Suppressor macrophage treated with lipopolysaccharide for 1 hour (primary cell): ENCODE measurements at regions not wholly inside any gene's neighbourhood (a gene's known extent, or its start where the extent isn't known, plus 50 kb on each side); places are given as distances from the start of the nearest gene placed in this dataset.

Experiments
- DNase-seq, 3 donors: peaks; one replicate each; pipeline ENCODE4 v3.0.0-alpha.2; 2020 to 2022

DNA sequence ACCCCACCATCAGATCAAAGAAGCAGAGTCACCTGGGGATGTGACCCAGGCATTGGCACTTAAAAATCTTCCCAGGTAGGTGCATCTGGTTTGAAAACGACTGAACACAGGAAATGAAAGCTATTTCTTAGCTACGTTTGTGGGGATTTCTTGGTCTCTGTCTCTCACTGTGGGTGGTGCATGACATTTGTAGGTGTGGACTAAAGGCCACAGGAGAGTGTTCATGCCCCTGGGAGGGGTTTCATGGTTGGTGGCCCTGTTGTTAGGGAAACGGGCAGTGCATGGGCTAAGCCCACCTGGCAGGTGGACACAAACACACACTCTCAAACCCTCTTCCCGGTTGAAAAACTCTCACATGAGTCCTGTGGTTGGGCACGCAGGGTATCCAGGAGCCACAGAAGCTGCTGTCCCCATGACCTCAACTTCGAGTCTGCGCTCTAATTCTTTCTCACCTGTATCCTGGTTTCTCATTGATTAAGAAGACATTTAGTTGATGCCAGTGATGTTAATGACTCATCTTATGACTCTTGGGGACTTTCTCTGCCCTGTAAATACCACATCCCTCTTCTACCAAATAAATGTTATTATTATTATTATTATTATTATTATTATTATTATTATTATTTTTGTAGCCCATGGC, 119.4 kb downstream of the MRPS6 start:
- DNase-seq: no peak

DNA sequence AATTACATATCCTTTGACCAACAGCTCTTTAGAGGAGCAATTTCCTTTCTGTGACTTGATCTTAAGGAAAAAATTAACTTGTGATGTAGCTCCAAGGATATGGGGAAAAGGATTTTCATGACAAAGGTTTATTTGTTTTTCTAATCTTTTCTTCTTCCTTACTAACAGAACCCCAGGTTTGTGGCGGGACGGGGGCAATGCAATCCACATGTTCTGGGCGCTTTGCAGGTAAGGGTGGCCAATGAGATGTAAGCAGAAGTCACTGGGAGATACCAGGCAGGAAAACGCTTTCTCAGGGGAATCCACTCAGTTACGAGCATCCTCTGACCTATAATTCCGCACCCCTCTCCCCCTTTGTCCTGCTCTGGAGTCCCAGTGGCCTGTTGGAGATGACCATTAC, 122.0 kb downstream of the MRPS6 start:
- no peak for DNase-seq

DNA sequence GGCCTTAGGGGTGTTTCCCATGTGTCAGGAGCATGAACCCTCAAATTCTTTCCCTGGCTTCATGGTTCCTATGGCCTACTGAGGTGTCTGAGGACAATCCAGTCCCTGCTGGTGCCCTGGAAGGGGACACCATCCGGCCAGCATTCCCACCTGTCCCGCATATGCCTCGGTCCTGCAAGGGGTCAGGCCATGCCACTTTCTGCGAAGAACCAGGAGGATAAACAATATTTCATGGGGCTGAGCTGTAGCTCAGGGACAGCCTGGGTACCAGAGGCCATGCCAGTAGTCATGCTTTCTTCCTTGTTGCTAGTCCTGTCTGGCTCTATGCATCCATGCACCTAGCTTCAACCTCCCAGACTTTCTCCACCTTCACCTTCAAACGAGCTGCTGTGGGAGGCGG, 123.6 kb downstream of the MRPS6 start:
- DNase-seq: no peak

DNA sequence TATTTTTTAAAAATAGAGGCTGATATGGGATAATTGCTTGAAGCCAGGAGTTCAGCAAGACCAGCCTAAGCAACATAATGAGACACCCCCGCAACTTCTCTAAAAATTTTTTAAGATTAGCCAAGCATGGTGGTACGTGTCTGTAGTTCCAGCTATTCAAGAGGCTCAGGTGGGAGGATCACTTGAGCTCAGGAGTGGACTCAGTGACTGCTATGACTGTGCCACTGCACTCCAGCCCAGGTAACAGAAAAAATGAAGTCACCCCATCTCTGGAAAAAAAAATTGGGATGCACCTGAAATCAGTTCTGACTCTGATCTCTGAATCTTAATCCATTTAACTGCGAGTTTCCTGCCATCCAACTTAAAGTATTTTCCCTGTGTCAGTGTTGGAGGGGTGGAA, 124.2 kb downstream of the MRPS6 start:
- DNase-seq: peak; percentile 44 to 54 (median 46)

GRCh38 chr21:34198231-34199120, 125.1 kb downstream of the MRPS6 start:
- DNase-seq: peak; percentile 52 to 65 (median 56)

GRCh38 chr21:34199121-34199910, 125.9 kb downstream of the MRPS6 start:
- DNase-seq: no peak

DNA sequence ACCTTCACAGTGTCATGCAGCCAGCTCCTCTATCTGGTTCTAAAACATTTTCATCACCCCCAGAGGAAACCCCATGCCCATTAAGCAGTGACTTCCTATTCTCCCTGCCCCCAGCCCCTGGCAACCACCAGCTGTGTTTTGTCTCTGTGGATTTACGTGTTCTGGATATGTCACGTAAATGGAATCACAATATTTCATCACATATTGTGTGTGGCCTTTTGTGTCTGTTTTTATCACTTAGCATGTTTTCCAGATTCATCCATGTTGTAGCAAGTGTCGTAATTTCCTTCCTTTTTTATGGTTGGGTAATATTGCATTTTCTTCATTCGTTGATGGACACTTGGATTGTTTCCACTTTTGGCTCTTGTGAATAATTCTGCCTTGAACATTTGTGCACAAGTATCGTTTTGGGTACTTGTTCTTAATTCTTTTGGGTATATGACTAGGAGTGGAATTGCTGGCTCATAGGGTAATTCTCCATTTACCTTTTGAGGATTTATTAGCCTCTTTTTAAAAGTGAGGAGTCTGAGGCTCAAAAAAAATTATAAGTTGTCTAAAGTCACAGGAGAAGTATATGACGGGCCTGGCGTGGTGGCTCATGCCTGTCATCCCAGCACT, 127.0 kb downstream of the MRPS6 start:
- DNase-seq: peak; percentile 69 to 92 (median 79)

DNA sequence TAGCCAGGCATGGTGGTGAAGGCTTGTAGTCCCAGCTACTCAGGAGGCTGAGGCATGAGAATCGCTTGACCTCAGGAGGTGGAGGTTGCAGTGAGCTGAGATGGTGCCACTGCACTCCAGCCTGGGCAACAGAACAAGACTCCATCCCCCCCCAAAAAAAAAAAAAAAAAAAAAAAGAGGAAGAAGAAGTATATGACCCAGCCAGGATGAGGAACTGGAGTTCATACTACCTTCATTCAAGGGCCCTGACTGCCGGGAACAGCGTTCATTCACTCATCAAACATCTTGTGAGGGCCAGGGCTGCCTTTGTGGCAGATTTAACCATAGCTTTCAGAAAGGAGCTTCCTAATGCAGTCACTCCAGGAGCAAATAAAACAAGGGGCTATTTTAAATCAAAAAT, 127.6 kb downstream of the MRPS6 start:
- peak; percentile 67 to 80 (median 71) for DNase-seq

DNA sequence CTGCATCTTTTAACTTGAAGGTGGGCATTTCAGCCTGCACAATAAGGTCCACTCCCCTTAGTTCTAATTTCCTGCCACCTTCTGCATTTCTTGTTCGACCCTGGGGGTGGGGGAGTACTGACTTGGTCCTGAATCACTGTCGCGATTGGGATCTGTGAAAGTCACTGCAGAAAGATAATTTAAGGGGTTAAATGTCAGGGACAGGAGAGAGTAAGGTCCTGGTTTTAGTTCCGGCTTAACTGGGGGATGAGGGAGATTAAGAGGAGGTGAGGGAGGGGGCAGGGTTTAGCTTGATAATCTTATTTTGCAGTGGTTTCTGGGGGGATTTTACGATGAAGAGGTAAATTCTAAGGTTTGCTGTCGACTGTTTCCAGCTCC, 128.1 kb downstream of the MRPS6 start:
- no peak for DNase-seq

GRCh38 chr21:34202553-34203372, 129.4 kb downstream of the MRPS6 start:
- peak; percentile 56 to 63 (median 59) for DNase-seq

- no peak for DNase-seq
Observed at GRCh38 chr21:34203851-34204420, 130.6 kb downstream of the MRPS6 start.

DNA sequence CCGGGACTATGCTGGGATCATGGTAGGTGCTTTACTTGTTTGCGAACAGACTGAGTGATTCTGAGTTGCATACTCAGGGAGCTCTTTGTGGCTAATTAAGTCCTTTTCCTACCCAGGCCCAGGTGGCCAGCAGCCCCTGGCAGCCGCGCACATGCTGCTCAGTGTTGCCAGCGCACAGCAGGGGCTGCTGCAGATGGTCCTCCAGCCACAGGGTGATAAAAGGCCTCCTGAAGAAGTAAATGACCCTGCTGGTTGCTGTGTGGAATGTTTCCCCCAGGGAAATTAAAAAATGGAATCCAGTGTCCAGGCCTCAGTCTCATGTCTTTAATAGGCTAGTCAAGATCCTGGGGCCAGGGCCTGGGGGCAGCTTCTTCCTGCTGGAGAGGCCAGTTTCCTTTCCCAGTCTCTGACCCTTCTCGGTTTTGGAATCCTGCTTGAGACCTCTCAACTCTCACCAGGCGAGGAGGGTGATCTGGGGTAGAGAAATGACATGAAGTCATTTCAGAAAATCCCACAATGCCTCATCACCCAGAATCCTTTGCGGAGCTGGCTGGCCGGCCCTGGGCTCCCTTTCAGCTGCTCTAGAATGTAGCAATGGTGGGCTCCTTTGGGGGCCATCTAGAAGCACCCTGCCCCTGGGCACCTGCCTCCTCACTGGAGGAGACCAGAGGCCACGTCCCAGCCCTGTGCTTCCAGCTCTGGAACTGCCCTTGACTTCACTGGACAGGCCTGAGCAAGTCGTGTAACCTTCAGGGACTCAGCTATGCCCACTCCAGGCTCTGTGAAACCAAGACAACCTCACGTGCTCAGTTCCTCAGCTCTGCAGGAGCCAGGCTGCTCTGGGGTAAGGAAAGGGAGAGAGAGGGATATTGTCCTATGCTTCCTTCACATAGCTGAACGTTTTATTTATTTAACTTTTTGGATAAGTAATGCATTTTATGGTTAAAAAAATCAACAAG, 131.4 kb downstream of the MRPS6 start:
- peak; percentile 28 to 44 (median 30) for DNase-seq

DNA sequence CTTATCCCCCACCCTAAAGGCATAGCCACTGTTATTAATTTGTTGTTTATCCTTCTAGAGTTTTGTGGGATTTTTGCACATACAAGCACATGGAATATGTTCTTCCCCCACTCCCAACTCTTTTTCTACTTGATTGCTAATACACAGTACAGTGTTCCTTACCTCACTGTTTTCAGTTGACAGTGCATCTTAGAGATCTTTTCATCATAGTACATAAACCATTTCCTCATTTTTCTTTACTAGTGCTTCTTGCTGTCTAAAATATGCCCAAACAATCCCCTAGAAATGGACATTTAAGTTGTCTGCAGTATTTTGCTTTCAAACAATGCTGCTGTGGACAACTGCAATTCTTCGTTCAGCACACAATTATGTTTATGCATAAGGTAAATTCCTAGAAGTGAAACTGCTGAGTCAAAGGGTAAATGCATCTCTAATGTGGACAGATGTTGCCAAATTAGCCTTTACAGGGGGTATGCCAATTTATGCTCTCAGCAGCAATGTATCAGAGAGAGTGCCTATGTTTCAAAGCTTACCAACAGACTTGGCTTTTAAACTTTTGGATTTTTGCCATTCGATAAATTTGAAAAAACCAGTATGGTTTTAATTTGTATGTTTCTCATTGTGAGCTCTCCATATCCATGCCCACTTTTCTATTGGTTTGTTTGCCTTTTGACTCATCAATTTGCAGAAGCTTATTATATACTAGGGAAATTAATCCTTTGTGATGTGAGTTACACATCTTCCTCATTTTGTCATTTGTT, 132.6 kb downstream of the MRPS6 start:
- peak in 2 of 3 donors; percentile 58 to 60 for DNase-seq

- DNase-seq: no peak
Observed at GRCh38 chr21:34213959-34214358, 140.6 kb downstream of the MRPS6 start.

DNA sequence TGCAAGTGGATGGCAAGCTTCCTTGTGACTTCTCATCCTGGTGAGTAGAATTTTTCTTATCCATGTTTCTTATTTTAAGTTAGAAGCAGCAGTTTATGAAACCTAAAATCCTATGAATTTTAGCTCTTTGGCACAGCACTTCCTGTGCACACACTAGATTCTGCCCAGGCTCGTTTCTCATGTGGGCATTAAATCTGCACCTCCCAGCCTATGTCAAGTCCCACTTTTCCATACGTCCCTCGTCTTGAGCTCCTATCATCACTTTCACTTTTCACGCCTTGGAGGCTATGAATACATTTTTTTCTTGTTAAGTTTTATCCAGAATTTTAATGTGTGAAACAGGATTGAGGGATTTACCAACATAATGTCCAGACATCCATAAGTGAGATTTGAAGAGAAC, 142.1 kb downstream of the MRPS6 start:
- no peak for DNase-seq

GRCh38 chr21:34215911-34216717, 142.7 kb downstream of the MRPS6 start:
- DNase-seq: no peak

DNA sequence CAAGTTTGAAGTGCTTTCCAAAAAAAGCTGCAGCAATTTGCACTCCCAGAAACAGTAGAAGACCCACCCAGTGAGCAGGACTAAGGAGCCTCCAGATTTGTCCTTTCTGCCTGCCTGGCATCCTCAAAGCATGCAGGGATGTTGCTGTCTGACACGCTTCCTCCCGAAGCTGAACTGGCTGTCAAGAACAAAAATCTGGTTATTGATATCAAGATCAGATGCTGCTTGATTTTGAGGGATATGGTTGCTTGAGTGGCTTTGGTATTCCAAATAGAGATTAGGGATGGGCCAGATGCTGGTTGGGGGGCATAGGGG, 143.3 kb downstream of the MRPS6 start:
- no peak for DNase-seq

DNA sequence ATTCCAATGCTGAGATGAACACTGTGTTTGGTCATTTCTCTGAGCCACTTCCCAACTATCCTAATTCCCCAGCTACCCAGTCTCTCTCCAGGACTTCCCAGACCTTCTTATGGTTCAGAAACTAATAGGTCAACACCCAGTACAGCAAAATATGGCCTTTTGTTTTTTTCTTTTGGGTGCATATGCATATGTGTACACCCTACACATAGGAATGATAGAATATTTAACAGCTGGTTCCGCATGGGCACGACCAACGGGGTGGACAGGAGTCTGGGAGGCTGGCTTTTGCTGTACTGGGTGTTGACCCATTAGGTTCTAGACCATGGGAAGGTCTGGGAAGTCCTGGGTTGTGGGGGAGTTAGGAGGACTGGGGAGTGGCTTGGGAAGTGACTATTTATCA, 143.9 kb downstream of the MRPS6 start:
- DNase-seq: no peak
